ENCODE measurements at regions not wholly inside any gene's neighbourhood (a gene's known extent, or its start where the extent isn't known, plus 50 kb on each side); places are given as distances from the start of the nearest gene placed in this dataset.

GRCh38 chr18:24726727-24727492, 266.5 kb downstream of the HRH4 start:
- in situ Hi-C loops (cut with HindIII; ENCODE audit: low sequenced_read_pairs), result no loop called here

- in situ Hi-C loops (cut with HindIII; ENCODE audit: low sequenced_read_pairs), result no loop called here
These were observed 267.2 kb downstream of the HRH4 start for GRCh38 chr18:24727685-24728084.

- in situ Hi-C loops (cut with HindIII; ENCODE audit: low sequenced_read_pairs), result loop anchor here (10.0 kb wide), 1 partner anchor 246 kb away; no protein-coding TSS in a partner anchor
These were observed 270.7 kb downstream of the HRH4 start for GRCh38 chr18:24731158-24731557.

GRCh38 chr18:24731981-24732380, 271.5 kb downstream of the HRH4 start:
- in situ Hi-C loops (cut with HindIII; ENCODE audit: low sequenced_read_pairs), result loop anchor here (10.0 kb wide), 1 partner anchor 247 kb away; no protein-coding TSS in a partner anchor

GRCh38 chr18:24734058-24734457, 273.6 kb downstream of the HRH4 start:
- in situ Hi-C loops (cut with HindIII; ENCODE audit: low sequenced_read_pairs), result loop anchor here (10.0 kb wide), 1 partner anchor 249 kb away; no protein-coding TSS in a partner anchor

- in situ Hi-C loops (cut with HindIII; ENCODE audit: low sequenced_read_pairs), result loop anchor here (10.0 kb wide), 1 partner anchor 251 kb away; no protein-coding TSS in a partner anchor
These were observed 275.3 kb downstream of the HRH4 start for GRCh38 chr18:24735624-24736231.

GRCh38 chr18:24736662-24737330, 276.4 kb downstream of the HRH4 start:
- in situ Hi-C loops (cut with HindIII; ENCODE audit: low sequenced_read_pairs), result loop anchor here (10.0 kb wide), 1 partner anchor 252 kb away; no protein-coding TSS in a partner anchor

GRCh38 chr18:24740829-24741228, 280.4 kb downstream of the HRH4 start:
- in situ Hi-C loops (cut with HindIII; ENCODE audit: low sequenced_read_pairs), result no loop called here

GRCh38 chr18:24741321-24741720, 280.9 kb downstream of the HRH4 start:
- in situ Hi-C loops (cut with HindIII; ENCODE audit: low sequenced_read_pairs), result no loop called here

- in situ Hi-C loops (cut with HindIII; ENCODE audit: low sequenced_read_pairs), result no loop called here
These were observed 281.7 kb downstream of the HRH4 start for GRCh38 chr18:24741965-24742724.

- in situ Hi-C loops (cut with HindIII; ENCODE audit: low sequenced_read_pairs), result no loop called here
These were observed 294.3 kb downstream of the HRH4 start for GRCh38 chr18:24754583-24755253.

GRCh38 chr18:24756385-24756784, 295.9 kb downstream of the HRH4 start:
- in situ Hi-C loops (cut with HindIII; ENCODE audit: low sequenced_read_pairs), result no loop called here

GRCh38 chr18:24757134-24757533, 296.7 kb downstream of the HRH4 start:
- in situ Hi-C loops (cut with HindIII; ENCODE audit: low sequenced_read_pairs), result no loop called here

GRCh38 chr18:24761765-24762164, 301.3 kb downstream of the HRH4 start:
- in situ Hi-C loops (cut with HindIII; ENCODE audit: low sequenced_read_pairs), result no loop called here

- in situ Hi-C loops (cut with HindIII; ENCODE audit: low sequenced_read_pairs), result no loop called here
These were observed 302.1 kb downstream of the HRH4 start for GRCh38 chr18:24762511-24762910.

GRCh38 chr18:24763765-24764513, 303.5 kb downstream of the HRH4 start:
- in situ Hi-C loops (cut with HindIII; ENCODE audit: low sequenced_read_pairs), result no loop called here

GRCh38 chr18:24764766-24765165, 304.3 kb downstream of the HRH4 start:
- in situ Hi-C loops (cut with HindIII; ENCODE audit: low sequenced_read_pairs), result no loop called here

- in situ Hi-C loops (cut with HindIII; ENCODE audit: low sequenced_read_pairs), result no loop called here
These were observed 305.9 kb downstream of the HRH4 start for GRCh38 chr18:24766376-24766775.

GRCh38 chr18:24770311-24771024, 310.0 kb downstream of the HRH4 start:
- in situ Hi-C loops (cut with HindIII; ENCODE audit: low sequenced_read_pairs), result no loop called here
